Neural progenitor cell (in vitro differentiated cells): ENCODE measurements at regions not wholly inside any gene's neighbourhood (a gene's known extent, or its start where the extent isn't known, plus 50 kb on each side); places are given as distances from the start of the nearest gene placed in this dataset.

Source experiments
- DNase-seq: peaks from one replicate; pipeline ENCODE4 v3.0.0-alpha.2; 2016; ENCODE audit warnings: low spot score
- H2AFZ ChIP-seq: fragments of 200-600 bp; sonication (generic); replicated peaks from 2 replicates; pipeline ENCODE4 v1.6.1; 2016; ENCODE audit warnings: antibody characterized with exemption
- H3F3A ChIP-seq: fragments of 200-600 bp; sonication (generic); 2 replicates; pipeline ENCODE4 v1.6.1; 2016; ENCODE audit warnings: antibody characterized with exemption, low read depth
- H3K27ac ChIP-seq: fragments of 200-600 bp; sonication (generic); 2 replicates; pipeline ENCODE4 v1.5.1; 2016; ENCODE audit warnings: mild to moderate bottlenecking
- H3K27me3 ChIP-seq: fragments of 200-600 bp; sonication (generic); 2 replicates; pipeline ENCODE4 v1.6.1; 2016; ENCODE audit warnings: mild to moderate bottlenecking, moderate library complexity
- H3K36me3 ChIP-seq: fragments of 200-600 bp; sonication (generic); 2 replicates; pipeline ENCODE4 v1.5.1; 2016
- H3K4me1 ChIP-seq: fragments of 200-600 bp; sonication (generic); 2 replicates; pipeline ENCODE4 v1.6.1; 2016; ENCODE audit warnings: mixed run types
- H3K4me2 ChIP-seq: fragments of 200-600 bp; sonication (generic); 2 replicates; pipeline ENCODE4 v1.6.1; 2016
- H3K4me3 ChIP-seq: fragments of 200-600 bp; sonication (generic); 2 replicates; pipeline ENCODE4 v1.5.1; 2016
- H3K79me2 ChIP-seq: fragments of 200-600 bp; sonication (generic); 2 replicates; pipeline ENCODE4 v1.6.1; 2016; ENCODE audit warnings: low read depth
- H3K9ac ChIP-seq: fragments of 200-600 bp; sonication (generic); 2 replicates; pipeline ENCODE4 v1.6.1; 2016
- H3K9me3 ChIP-seq: fragments of 200-600 bp; sonication (generic); 2 replicates; pipeline ENCODE4 v1.5.1; 2016; ENCODE audit warnings: low read depth
- H4K20me1 ChIP-seq: fragments of 200-600 bp; sonication (generic); 2 replicates; pipeline ENCODE4 v1.6.1; 2016; ENCODE audit warnings: low read depth
- H3K27ac Mint-ChIP-seq: 3 replicates; pipeline ENCODE4 v1.8.0; 2021; ENCODE audit warnings: mixed read lengths
- H3K27me3 Mint-ChIP-seq: 2 replicates; pipeline ENCODE4 v1.8.0; 2022; ENCODE audit warnings: low read depth, mild to moderate bottlenecking, inconsistent platforms, moderate library complexity, mixed read lengths; ENCODE audit not compliant: insufficient read depth
- H3K36me3 Mint-ChIP-seq: 3 replicates; pipeline ENCODE4 v1.8.0; 2021; ENCODE audit warnings: mixed read lengths
- H3K4me1 Mint-ChIP-seq: 3 replicates; pipeline ENCODE4 v1.8.0; 2021; ENCODE audit warnings: mixed read lengths
- H3K4me3 Mint-ChIP-seq: 3 replicates; pipeline ENCODE4 v1.8.0; 2021; ENCODE audit warnings: mild to moderate bottlenecking, moderate library complexity, mixed read lengths
- H3K9me3 Mint-ChIP-seq: 3 replicates; pipeline ENCODE4 v1.8.0; 2020; ENCODE audit warnings: mixed read lengths
- EZH2 ChIP-seq: fragments of 200-600 bp; sonication (generic); IDR thresholded peaks from 2 replicates; pipeline ENCODE4 v1.6.1; 2017; ENCODE audit warnings: antibody characterized with exemption, mild to moderate bottlenecking, moderate library complexity
- EZH2phosphoT487 ChIP-seq: fragments of 200-600 bp; sonication (generic); IDR thresholded peaks from 2 replicates; pipeline ENCODE4 v1.6.1; 2017; ENCODE audit warnings: antibody characterized with exemption
- TF ChIP-seq, protein P1 (sequence below): fragments of 200-600 bp; sonication (generic); IDR thresholded peaks from 2 replicates; pipeline ENCODE4 v1.5.1; 2017; ENCODE audit warnings: antibody characterized with exemption, mild to moderate bottlenecking

DNA sequence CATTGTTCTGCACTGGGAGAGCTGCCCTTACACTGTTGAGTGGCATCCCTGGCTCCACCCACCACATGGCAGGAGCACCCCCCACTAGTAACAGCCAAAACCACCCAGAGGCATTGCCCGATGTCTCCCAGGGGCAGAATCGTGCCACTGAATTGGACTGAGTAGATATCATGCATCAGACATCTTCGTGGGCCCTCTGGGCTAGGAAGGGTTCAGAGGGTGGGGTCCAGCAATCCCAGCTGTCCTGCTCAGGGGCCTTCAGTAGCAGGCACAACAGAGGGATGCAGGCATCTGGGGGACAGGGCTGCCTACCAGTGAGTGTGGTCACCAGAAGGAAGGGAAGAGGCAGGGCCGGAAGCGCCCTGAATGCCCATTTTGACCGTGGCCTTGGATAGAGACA is 119.7 kb upstream of the PPP2R2D start:
- no peaks in the 10 kb centered on the region for H3K4me1 Mint-ChIP-seq
- no peak overlapping the region for H3K4me3 Mint-ChIP-seq
- H3K36me3 Mint-ChIP-seq: peaks cover 6% of the 10 kb centered on the region
- Histone ChIP-seq H3K79me2 (no peaks in the 10 kb centered on the region), H3K9me3 (no peaks in the 10 kb centered on the region), H4K20me1 (no peaks in the 10 kb centered on the region), H2AFZ (no peak overlapping the region), H3K36me3 (no peaks in the 10 kb centered on the region), H3K4me1 (peaks cover 4% of the 10 kb centered on the region), H3K27me3 (no peaks in the 10 kb centered on the region), H3K9ac (no peak overlapping the region), H3F3A (no peaks in the 10 kb centered on the region), H3K27ac (no peak overlapping the region), H3K4me3 (no peak overlapping the region), H3K4me2 (no peak overlapping the region)
- TF ChIP-seq, protein P1, sequence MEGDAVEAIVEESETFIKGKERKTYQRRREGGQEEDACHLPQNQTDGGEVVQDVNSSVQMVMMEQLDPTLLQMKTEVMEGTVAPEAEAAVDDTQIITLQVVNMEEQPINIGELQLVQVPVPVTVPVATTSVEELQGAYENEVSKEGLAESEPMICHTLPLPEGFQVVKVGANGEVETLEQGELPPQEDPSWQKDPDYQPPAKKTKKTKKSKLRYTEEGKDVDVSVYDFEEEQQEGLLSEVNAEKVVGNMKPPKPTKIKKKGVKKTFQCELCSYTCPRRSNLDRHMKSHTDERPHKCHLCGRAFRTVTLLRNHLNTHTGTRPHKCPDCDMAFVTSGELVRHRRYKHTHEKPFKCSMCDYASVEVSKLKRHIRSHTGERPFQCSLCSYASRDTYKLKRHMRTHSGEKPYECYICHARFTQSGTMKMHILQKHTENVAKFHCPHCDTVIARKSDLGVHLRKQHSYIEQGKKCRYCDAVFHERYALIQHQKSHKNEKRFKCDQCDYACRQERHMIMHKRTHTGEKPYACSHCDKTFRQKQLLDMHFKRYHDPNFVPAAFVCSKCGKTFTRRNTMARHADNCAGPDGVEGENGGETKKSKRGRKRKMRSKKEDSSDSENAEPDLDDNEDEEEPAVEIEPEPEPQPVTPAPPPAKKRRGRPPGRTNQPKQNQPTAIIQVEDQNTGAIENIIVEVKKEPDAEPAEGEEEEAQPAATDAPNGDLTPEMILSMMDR: no peak
- TF ChIP-seq EZH2: no peak
- TF ChIP-seq EZH2phosphoT487: no peak
- no peak overlapping the region for H3K27ac Mint-ChIP-seq
- no peak for DNase-seq
- H3K9me3 Mint-ChIP-seq: peaks cover 54% of the 10 kb centered on the region
- H3K27me3 Mint-ChIP-seq: peaks cover 17% of the 10 kb centered on the region

DNA sequence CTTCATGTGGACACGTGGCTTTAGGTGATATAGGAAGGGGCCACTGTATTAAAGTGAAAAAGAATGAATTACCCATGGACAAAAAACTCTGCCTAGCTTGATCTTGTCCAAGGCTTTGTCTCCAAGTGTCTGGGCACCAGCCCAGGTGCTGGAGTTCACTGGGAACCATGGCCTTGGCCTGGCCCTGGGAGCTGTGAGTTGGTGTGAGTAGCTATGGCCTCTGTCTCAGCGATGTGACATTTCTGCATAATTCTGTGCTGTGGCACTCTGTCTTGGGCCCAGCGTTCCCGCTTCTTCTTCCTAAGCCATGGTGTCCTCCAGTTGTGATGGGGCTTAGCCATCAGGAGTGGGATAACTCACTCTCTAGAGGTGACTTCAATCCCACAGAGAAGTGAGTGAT is 119.0 kb upstream of the PPP2R2D start:
- H3K4me1 ChIP-seq: peaks cover under 1% of the 10 kb centered on the region
- no peak overlapping the region for H3K27ac ChIP-seq
- no peak for TF ChIP-seq EZH2phosphoT487
- TF ChIP-seq, protein P1: no peak
- TF ChIP-seq EZH2: no peak
- Mint-ChIP-seq H3K27me3 (peaks cover 12% of the 10 kb centered on the region), H3K4me3 (no peak overlapping the region), H3K36me3 (peaks cover 2% of the 10 kb centered on the region), H3K9me3 (peaks cover 47% of the 10 kb centered on the region), H3K27ac (no peak overlapping the region), H3K4me1 (peaks cover 2% of the 10 kb centered on the region)
- H3K36me3 ChIP-seq: no peaks in the 10 kb centered on the region
- H3K4me3 ChIP-seq: no peak overlapping the region
- H3K4me2 ChIP-seq: no peak overlapping the region
- no peaks in the 10 kb centered on the region for H4K20me1 ChIP-seq
- H3F3A ChIP-seq: no peaks in the 10 kb centered on the region
- no peak overlapping the region for H3K9ac ChIP-seq
- no peaks in the 10 kb centered on the region for H3K9me3 ChIP-seq
- H2AFZ ChIP-seq: no peak overlapping the region
- no peak for DNase-seq
- no peaks in the 10 kb centered on the region for H3K79me2 ChIP-seq
- no peaks in the 10 kb centered on the region for H3K27me3 ChIP-seq

DNA sequence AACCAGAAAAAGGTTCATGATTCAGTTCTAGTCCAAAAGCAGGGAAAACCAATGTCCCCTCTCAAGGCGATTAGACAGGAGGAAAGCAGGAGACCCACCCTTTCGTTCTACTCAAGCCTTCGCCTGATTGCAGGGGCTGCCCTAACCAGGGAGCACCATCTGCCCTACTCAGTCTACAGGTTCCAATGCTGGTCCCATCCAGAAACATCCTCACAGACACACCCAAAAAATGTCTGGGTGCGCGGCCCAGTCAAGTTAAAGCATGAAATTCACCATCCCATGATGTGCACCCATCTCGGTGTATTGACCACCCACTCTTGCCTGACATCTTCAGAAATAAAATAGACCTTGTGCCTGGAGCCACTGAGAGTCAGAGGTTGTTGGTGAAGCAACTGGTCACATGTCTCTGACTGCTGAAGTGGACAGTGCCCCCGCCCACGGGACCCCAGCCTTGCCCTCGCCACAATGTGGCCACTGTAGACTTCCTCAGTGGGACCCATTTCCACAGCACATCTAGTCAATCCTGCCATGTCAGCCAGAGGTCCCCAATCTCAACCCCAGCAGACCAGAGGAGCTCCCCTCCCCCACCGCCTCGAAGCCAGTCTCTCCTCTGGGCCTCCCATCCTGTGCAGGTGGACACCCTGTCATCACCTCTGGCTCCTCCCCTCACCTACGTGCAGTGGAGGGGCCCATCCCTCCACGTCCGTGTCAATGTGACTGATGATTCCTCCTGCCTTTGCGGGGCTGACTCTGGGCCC is 116.3 kb upstream of the PPP2R2D start:
- no peaks in the 10 kb centered on the region for H3K27me3 ChIP-seq
- no peaks in the 10 kb centered on the region for H4K20me1 ChIP-seq
- no peak overlapping the region for H3K27ac Mint-ChIP-seq
- no peaks in the 10 kb centered on the region for H3K4me1 ChIP-seq
- H3K4me3 ChIP-seq: no peak overlapping the region
- no peak overlapping the region for H3K4me2 ChIP-seq
- no peaks in the 10 kb centered on the region for H3K36me3 ChIP-seq
- no peak for TF ChIP-seq EZH2
- TF ChIP-seq, protein P1: no peak
- no peaks in the 10 kb centered on the region for H3K36me3 Mint-ChIP-seq
- no peak overlapping the region for H3K27ac ChIP-seq
- peaks cover 28% of the 10 kb centered on the region for H3K9me3 Mint-ChIP-seq
- H3K4me3 Mint-ChIP-seq: no peak overlapping the region
- no peaks in the 10 kb centered on the region for H3K9me3 ChIP-seq
- H2AFZ ChIP-seq: no peak overlapping the region
- no peaks in the 10 kb centered on the region for H3F3A ChIP-seq
- no peak for DNase-seq
- no peaks in the 10 kb centered on the region for H3K79me2 ChIP-seq
- H3K4me1 Mint-ChIP-seq: peaks cover 13% of the 10 kb centered on the region
- no peak overlapping the region for H3K9ac ChIP-seq
- peaks cover 10% of the 10 kb centered on the region for H3K27me3 Mint-ChIP-seq
